HFFc6 (cell line): ENCODE measurements at regions not wholly inside any gene's neighbourhood (a gene's known extent, or its start where the extent isn't known, plus 50 kb on each side); places are given as distances from the start of the nearest gene placed in this dataset.

ENCODE experiments used
- DNase-seq: peaks from one replicate; pipeline ENCODE4 v3.0.0-alpha.2; 2018
- H3K27ac Mint-ChIP-seq: 2 replicates; pipeline ENCODE4 v1.8.0; 2020; ENCODE audit warnings: mild to moderate bottlenecking, mixed read lengths
- H3K27me3 Mint-ChIP-seq: 2 replicates; pipeline ENCODE4 v1.8.0; 2021; ENCODE audit warnings: mild to moderate bottlenecking, moderate library complexity, mixed read lengths; ENCODE audit not compliant: insufficient read depth
- H3K36me3 Mint-ChIP-seq: 2 replicates; pipeline ENCODE4 v1.8.0; 2021; ENCODE audit warnings: low read depth, mixed read lengths
- H3K4me1 Mint-ChIP-seq: 2 replicates; pipeline ENCODE4 v1.8.0; 2020; ENCODE audit warnings: low read depth, mixed read lengths
- H3K4me3 Mint-ChIP-seq: 2 replicates; pipeline ENCODE4 v1.8.0; 2020; ENCODE audit warnings: mild to moderate bottlenecking, moderate library complexity, mixed read lengths
- H3K9me3 Mint-ChIP-seq: 2 replicates; pipeline ENCODE4 v1.8.0; 2020; ENCODE audit warnings: mild to moderate bottlenecking, mixed read lengths
- TF ChIP-seq, protein P1 (sequence below): fragments of 200-600 bp; sonication (generic); IDR thresholded peaks from 2 replicates; pipeline ENCODE4 v1.5.0; 2021; ENCODE audit warnings: antibody characterized with exemption, mild to moderate bottlenecking

DNA sequence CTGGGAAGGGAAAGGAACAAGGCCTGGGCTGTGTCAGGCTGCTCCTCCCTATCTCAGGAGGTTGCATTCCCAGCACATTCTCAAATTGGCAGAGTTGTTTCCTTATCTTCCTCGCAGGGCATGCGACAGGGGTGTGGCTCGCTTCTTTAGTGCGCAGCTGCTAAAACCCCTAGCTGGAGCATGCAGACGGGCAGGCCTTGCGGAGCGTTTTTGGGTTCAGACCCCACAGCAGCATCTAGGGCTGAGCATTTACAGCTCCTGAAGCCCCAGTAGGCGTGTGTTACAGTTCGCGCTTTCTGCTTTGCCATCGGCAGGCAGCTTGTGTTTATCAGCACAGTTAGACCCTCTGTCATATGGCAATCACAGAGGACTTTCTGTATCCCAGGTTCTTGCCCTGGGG is 392.4 kb downstream of the TECRL start:
- H3K36me3 Mint-ChIP-seq = no peaks in the 10 kb centered on the region
- H3K4me1 Mint-ChIP-seq = no peaks in the 10 kb centered on the region
- peaks cover 37% of the 10 kb centered on the region for H3K9me3 Mint-ChIP-seq
- no peak for DNase-seq
- TF ChIP-seq, protein P1, sequence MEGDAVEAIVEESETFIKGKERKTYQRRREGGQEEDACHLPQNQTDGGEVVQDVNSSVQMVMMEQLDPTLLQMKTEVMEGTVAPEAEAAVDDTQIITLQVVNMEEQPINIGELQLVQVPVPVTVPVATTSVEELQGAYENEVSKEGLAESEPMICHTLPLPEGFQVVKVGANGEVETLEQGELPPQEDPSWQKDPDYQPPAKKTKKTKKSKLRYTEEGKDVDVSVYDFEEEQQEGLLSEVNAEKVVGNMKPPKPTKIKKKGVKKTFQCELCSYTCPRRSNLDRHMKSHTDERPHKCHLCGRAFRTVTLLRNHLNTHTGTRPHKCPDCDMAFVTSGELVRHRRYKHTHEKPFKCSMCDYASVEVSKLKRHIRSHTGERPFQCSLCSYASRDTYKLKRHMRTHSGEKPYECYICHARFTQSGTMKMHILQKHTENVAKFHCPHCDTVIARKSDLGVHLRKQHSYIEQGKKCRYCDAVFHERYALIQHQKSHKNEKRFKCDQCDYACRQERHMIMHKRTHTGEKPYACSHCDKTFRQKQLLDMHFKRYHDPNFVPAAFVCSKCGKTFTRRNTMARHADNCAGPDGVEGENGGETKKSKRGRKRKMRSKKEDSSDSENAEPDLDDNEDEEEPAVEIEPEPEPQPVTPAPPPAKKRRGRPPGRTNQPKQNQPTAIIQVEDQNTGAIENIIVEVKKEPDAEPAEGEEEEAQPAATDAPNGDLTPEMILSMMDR = no peak
- H3K27ac Mint-ChIP-seq = no peak overlapping the region
- no peaks in the 10 kb centered on the region; the same call in 1 of the 2 replicates for H3K27me3 Mint-ChIP-seq
- H3K4me3 Mint-ChIP-seq = no peak overlapping the region

GRCh38 chr4:64014647-64015046 is 394.6 kb downstream of the TECRL start:
- TF ChIP-seq, protein P1 = no peak
- Mint-ChIP-seq H3K9me3 (peaks cover 32% of the 10 kb centered on the region), H3K36me3 (no peaks in the 10 kb centered on the region), H3K27ac (no peak overlapping the region), H3K4me3 (no peak overlapping the region), H3K27me3 (no peaks in the 10 kb centered on the region; the same call in 1 of the 2 replicates), H3K4me1 (no peaks in the 10 kb centered on the region)
- no peak for DNase-seq

GRCh38 chr4:64001229-64001898 is 407.9 kb downstream of the TECRL start:
- no peaks in the 10 kb centered on the region for H3K4me1 Mint-ChIP-seq
- H3K4me3 Mint-ChIP-seq = no peak overlapping the region
- H3K9me3 Mint-ChIP-seq = peaks cover 56% of the 10 kb centered on the region
- no peak for DNase-seq
- TF ChIP-seq, protein P1 = no peak
- no peaks in the 10 kb centered on the region for H3K27me3 Mint-ChIP-seq
- no peaks in the 10 kb centered on the region; the same call in 1 of the 2 replicates for H3K36me3 Mint-ChIP-seq
- no peak overlapping the region for H3K27ac Mint-ChIP-seq

- no peak for DNase-seq
- TF ChIP-seq, protein P1 = no peak
- Mint-ChIP-seq H3K4me1 (no peaks in the 10 kb centered on the region), H3K4me3 (no peak overlapping the region), H3K27ac (no peak overlapping the region), H3K36me3 (no peaks in the 10 kb centered on the region; the same call in 1 of the 2 replicates), H3K9me3 (peaks cover 56% of the 10 kb centered on the region), H3K27me3 (no peaks in the 10 kb centered on the region)
Measured at GRCh38 chr4:64000241-64000640, 409.0 kb downstream of the TECRL start.

DNA sequence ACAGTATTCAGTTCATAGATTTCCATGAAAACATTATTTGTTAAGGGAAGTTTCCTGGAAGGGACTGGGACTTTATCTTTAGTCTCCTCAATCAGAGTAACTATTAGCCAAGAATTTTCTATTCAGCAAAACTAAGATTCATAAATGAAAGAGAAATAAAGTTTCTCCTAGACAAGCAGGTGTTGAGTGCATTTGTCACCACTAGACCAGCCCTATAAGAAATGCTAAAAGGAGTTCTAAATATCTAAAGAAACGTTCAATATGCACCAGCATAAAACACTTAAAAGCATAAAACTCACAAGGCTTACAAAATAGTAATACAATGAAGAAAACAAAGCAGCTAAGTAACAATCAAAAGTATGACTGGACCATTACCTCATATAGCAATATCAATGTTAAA is 423.0 kb downstream of the TECRL start:
- Mint-ChIP-seq H3K4me1 (no peaks in the 10 kb centered on the region), H3K27ac (no peak overlapping the region), H3K36me3 (peaks cover 6% of the 10 kb centered on the region; the same call in 1 of the 2 replicates), H3K27me3 (no peaks in the 10 kb centered on the region), H3K9me3 (peaks cover 57% of the 10 kb centered on the region), H3K4me3 (no peak overlapping the region)
- TF ChIP-seq, protein P1 = no peak
- no peak for DNase-seq
